HEK293T (cell line): ENCODE measurements at regions not wholly inside any gene's neighbourhood (a gene's known extent, or its start where the extent isn't known, plus 50 kb on each side); places are given as distances from the start of the nearest gene placed in this dataset.

ENCODE experiments used
- BHLHE40 ChIP-seq: fragments of 450-650 bp; IDR thresholded peaks from 2 replicates; pipeline ENCODE4 v1.6.1; 2016; ENCODE audit warnings: mild to moderate bottlenecking, moderate library complexity, borderline replicate concordance
- FOXM1 ChIP-seq: fragments of 450-650 bp; IDR thresholded peaks from 2 replicates; pipeline ENCODE4 v1.6.1; 2017; ENCODE audit warnings: mild to moderate bottlenecking, borderline replicate concordance
- L3MBTL2 ChIP-seq: fragments of 450-650 bp; conservative IDR thresholded peaks from 2 replicates; pipeline ENCODE4 v1.6.1; 2016; ENCODE audit warnings: mild to moderate bottlenecking
- NFRKB ChIP-seq: fragments of 450-650 bp; IDR thresholded peaks from 2 replicates; pipeline ENCODE4 v1.6.1; 2016; ENCODE audit warnings: mild to moderate bottlenecking, moderate library complexity
- SP1 ChIP-seq: fragments of 450-650 bp; IDR thresholded peaks from 2 replicates; pipeline ENCODE4 v1.6.1; 2017
- ZNF384 ChIP-seq: fragments of 450-650 bp; IDR thresholded peaks from 2 replicates; pipeline ENCODE4 v1.6.1; 2016

GRCh38 chr13:49858178-49858856, 65.8 kb upstream of the KPNA3 start:
- TF ChIP-seq ZNF384 (no peak), L3MBTL2 (no peak), SP1 (no peak), NFRKB (no peak), FOXM1 (no peak), BHLHE40 (no peak)
